H1 (cell line): ENCODE measurements at regions not wholly inside any gene's neighbourhood (a gene's known extent, or its start where the extent isn't known, plus 50 kb on each side); places are given as distances from the start of the nearest gene placed in this dataset.

Experiments
- CTCF ChIA-PET: fragments of 300-600 bp; sonication (Branson Sonifier 250); formaldehyde crosslinking; loops from one replicate; lab custom pipeline; 2021; ENCODE audit not compliant: partially characterized antibody; lab: Charles Lee
- POLR2A ChIA-PET: fragments of 300-600 bp; sonication (Branson Sonifier 250); formaldehyde crosslinking; loops from one replicate; lab custom pipeline; 2021; ENCODE audit warnings: inconsistent platforms; ENCODE audit not compliant: partially characterized antibody; lab: Charles Lee
- DNase-seq, 2 experiments: peaks; one replicate each; pipeline versions ENCODE4 v3.0.0 to v3.0.0-alpha.2; 2010 to 2022; ENCODE audit warnings: low spot score in 2 of 2, low read depth in 1 of 2, mixed read lengths in 1 of 2
- FAIRE-seq: peaks from 2 replicates; lab custom pipeline; 2011; peaks lifted over from hg19 to GRCh38; lab: Jason Lieb, UNC
- H2AFZ ChIP-seq: 2 replicates; pipeline ENCODE4 v1.8.1; 2012; ENCODE audit warnings: low read length, inconsistent platforms
- H2AK5ac ChIP-seq: 2 replicates; pipeline ENCODE4 v1.6.1; 2013; ENCODE audit warnings: low read depth, low read length
- H2BK120ac ChIP-seq: replicated peaks from 2 replicates; pipeline ENCODE3; 2013; ENCODE audit warnings: low read depth, low read length, inconsistent platforms
- H2BK12ac ChIP-seq: 2 replicates; pipeline ENCODE4 v1.6.1; 2013; ENCODE audit warnings: low read depth, low read length
- H2BK15ac ChIP-seq: 2 replicates; pipeline ENCODE4 v1.6.1; 2013; ENCODE audit warnings: low read length
- H2BK20ac ChIP-seq: 2 replicates; pipeline ENCODE4 v1.6.1; 2013; ENCODE audit warnings: low read length
- H2BK5ac ChIP-seq: 2 replicates; pipeline ENCODE4 v1.6.1; 2013; ENCODE audit warnings: low read depth, low read length
- H3K14ac ChIP-seq: 2 replicates; pipeline ENCODE4 v1.6.1; 2013; ENCODE audit warnings: inconsistent platforms; ENCODE audit not compliant: insufficient read length
- H3K18ac ChIP-seq: 2 replicates; pipeline ENCODE4 v1.6.1; 2013; ENCODE audit warnings: low read length; ENCODE audit errors: extremely low read depth
- H3K23ac ChIP-seq: 2 replicates; pipeline ENCODE4 v1.6.1; 2013; ENCODE audit warnings: inconsistent platforms; ENCODE audit not compliant: insufficient read length
- H3K23me2 ChIP-seq: 2 replicates; pipeline ENCODE4 v1.6.1; 2013; ENCODE audit warnings: low read depth, low read length
- H3K27ac ChIP-seq: 2 replicates; pipeline ENCODE4 v1.6.1; 2011; ENCODE audit warnings: low read depth, low read length, inconsistent platforms
- H3K27me3 ChIP-seq, 4 experiments: replicated peaks in 1 of 4; 1 replicate in 1 of 4; 2 replicates in 3 of 4; pipeline versions ENCODE4 v1.6.1 to v1.8.1; 2011 to 2013; ENCODE audit warnings: low read length in 3 of 4, mild to moderate bottlenecking in 3 of 4, inconsistent platforms in 2 of 4, mixed read lengths in 2 of 4, moderate library complexity in 1 of 4; ENCODE audit not compliant: control insufficient read depth in 3 of 4, insufficient read depth in 3 of 4; ENCODE audit errors: extremely low read depth in 1 of 4
- H3K36me3 ChIP-seq, 4 experiments: 2 replicates each; pipeline versions ENCODE4 v1.6.1 to v1.8.1; 2011 to 2013; ENCODE audit warnings: mild to moderate bottlenecking in 4 of 4, low read length in 3 of 4, moderate library complexity in 2 of 4, control low read depth in 1 of 4, inconsistent platforms in 1 of 4; ENCODE audit not compliant: insufficient read depth in 4 of 4, control insufficient read depth in 2 of 4
- H3K4ac ChIP-seq: replicated peaks from 2 replicates; pipeline ENCODE3; 2013; ENCODE audit warnings: low read length, low read depth, mixed read lengths, inconsistent platforms; ENCODE audit not compliant: insufficient read length
- H3K4me1 ChIP-seq, 4 experiments: replicated peaks in 1 of 4; 1 replicate in 1 of 4; 2 replicates in 3 of 4; pipeline versions ENCODE4 v1.6.1 to v1.8.1; 2011 to 2013; ENCODE audit warnings: low read length in 3 of 4, inconsistent platforms in 2 of 4, mixed read lengths in 1 of 4; ENCODE audit not compliant: insufficient read depth in 4 of 4, control insufficient read depth in 3 of 4
- H3K4me2 ChIP-seq, 2 experiments: 2 replicates each; pipeline versions ENCODE4 v1.6.1 to v1.8.1; 2011 to 2013; ENCODE audit warnings: low read depth in 2 of 2, low read length in 2 of 2, control low read depth in 1 of 2, inconsistent platforms in 1 of 2, mild to moderate bottlenecking in 1 of 2; ENCODE audit not compliant: insufficient read depth in 1 of 2
- H3K4me3 ChIP-seq, 4 experiments: fragments of 200-600, 300-600 bp in 1 of 4; sonication (generic), shearing (Covaris generic), sonication (Bioruptor Twin) in 1 of 4; 2 replicates each; pipeline versions ENCODE4 v1.5.1 to v1.8.1; 2011 to 2016; ENCODE audit warnings: low read length in 4 of 4, low read depth in 3 of 4, control low read depth in 2 of 4, inconsistent platforms in 2 of 4, mild to moderate bottlenecking in 2 of 4, mixed read lengths in 1 of 4, moderate library complexity in 1 of 4; ENCODE audit not compliant: insufficient read depth in 2 of 4; ENCODE audit errors: extremely low read depth in 1 of 4
- H3K56ac ChIP-seq: replicated peaks from 2 replicates; pipeline ENCODE3; 2013; ENCODE audit warnings: low read depth, mild to moderate bottlenecking, mixed read lengths, low read length, inconsistent platforms; ENCODE audit not compliant: insufficient read length
- H3K79me1 ChIP-seq: 2 replicates; pipeline ENCODE4 v1.6.1; 2013; ENCODE audit warnings: low read depth, low read length, control low read depth
- H3K79me2 ChIP-seq, 2 experiments: 2 replicates each; pipeline versions ENCODE4 v1.6.1 to v1.8.1; 2012 to 2013; ENCODE audit warnings: low read length in 2 of 2, mild to moderate bottlenecking in 2 of 2, inconsistent platforms in 1 of 2; ENCODE audit not compliant: insufficient read depth in 2 of 2, control insufficient read depth in 1 of 2
- H3K9ac ChIP-seq, 4 experiments: replicated peaks in 1 of 4; 1 replicate in 1 of 4; 2 replicates in 3 of 4; pipeline versions ENCODE4 v1.6.1 to v1.8.1; 2011 to 2013; ENCODE audit warnings: low read depth in 3 of 4, low read length in 3 of 4, control low read depth in 2 of 4, mild to moderate bottlenecking in 2 of 4, moderate library complexity in 2 of 4, inconsistent platforms in 1 of 4; ENCODE audit errors: extremely low read depth in 1 of 4
- H3K9me3 ChIP-seq, 2 experiments: 2 replicates each; pipeline versions ENCODE4 v1.6.1 to v1.8.1; 2012 to 2013; ENCODE audit warnings: mild to moderate bottlenecking in 2 of 2, moderate library complexity in 2 of 2, control low read depth in 1 of 2, inconsistent platforms in 1 of 2, low read depth in 1 of 2, low read length in 1 of 2, mixed read lengths in 1 of 2; ENCODE audit not compliant: insufficient read depth in 2 of 2
- H4K20me1 ChIP-seq, 2 experiments: replicated peaks in 1 of 2; 2 replicates each; pipeline versions ENCODE3 to v1.8.1; 2011 to 2013; ENCODE audit warnings: inconsistent platforms in 2 of 2, low read length in 2 of 2, mild to moderate bottlenecking in 1 of 2; ENCODE audit not compliant: insufficient read depth in 2 of 2, control insufficient read depth in 1 of 2
- H4K5ac ChIP-seq: 2 replicates; pipeline ENCODE4 v1.6.1; 2013; ENCODE audit warnings: low read length, low read depth, mixed read lengths, inconsistent platforms; ENCODE audit not compliant: insufficient read length
- H4K8ac ChIP-seq: 2 replicates; pipeline ENCODE4 v1.8.0; 2013; ENCODE audit warnings: mild to moderate bottlenecking, moderate library complexity, low read length, inconsistent platforms; ENCODE audit not compliant: insufficient read depth; ENCODE audit errors: extremely low read depth
- H4K91ac ChIP-seq: replicated peaks from 2 replicates; pipeline ENCODE3; 2013; ENCODE audit warnings: low read length, mixed read lengths, inconsistent platforms; ENCODE audit not compliant: insufficient read length
- GTF2F1 ChIP-seq: IDR thresholded peaks from 2 replicates; pipeline ENCODE4 v1.6.1; 2012; ENCODE audit warnings: low read depth, low read length, improper control_type of control experiment, borderline replicate concordance
- WGBS, 2 experiments: shearing (Covaris generic) in 1 of 2; methylation state at CpG; one replicate each; pipeline versions ENCODE4 v1.1.6 to v1.1.7; 2013 to 2015; ENCODE audit warnings: low lambda C conversion rate in 2 of 2, mixed read lengths in 2 of 2, inconsistent platforms in 1 of 2, low coverage in 1 of 2, missing lambda C conversion rate in 1 of 2; ENCODE audit not compliant: insufficient replicate concordance in 2 of 2, insufficient coverage in 1 of 2, insufficient read length in 1 of 2; ENCODE audit errors: extremely low coverage in 1 of 2, missing lambda C conversion rate in 1 of 2; 5-methylcytosine and 5-hydroxymethylcytosine counted together

DNA sequence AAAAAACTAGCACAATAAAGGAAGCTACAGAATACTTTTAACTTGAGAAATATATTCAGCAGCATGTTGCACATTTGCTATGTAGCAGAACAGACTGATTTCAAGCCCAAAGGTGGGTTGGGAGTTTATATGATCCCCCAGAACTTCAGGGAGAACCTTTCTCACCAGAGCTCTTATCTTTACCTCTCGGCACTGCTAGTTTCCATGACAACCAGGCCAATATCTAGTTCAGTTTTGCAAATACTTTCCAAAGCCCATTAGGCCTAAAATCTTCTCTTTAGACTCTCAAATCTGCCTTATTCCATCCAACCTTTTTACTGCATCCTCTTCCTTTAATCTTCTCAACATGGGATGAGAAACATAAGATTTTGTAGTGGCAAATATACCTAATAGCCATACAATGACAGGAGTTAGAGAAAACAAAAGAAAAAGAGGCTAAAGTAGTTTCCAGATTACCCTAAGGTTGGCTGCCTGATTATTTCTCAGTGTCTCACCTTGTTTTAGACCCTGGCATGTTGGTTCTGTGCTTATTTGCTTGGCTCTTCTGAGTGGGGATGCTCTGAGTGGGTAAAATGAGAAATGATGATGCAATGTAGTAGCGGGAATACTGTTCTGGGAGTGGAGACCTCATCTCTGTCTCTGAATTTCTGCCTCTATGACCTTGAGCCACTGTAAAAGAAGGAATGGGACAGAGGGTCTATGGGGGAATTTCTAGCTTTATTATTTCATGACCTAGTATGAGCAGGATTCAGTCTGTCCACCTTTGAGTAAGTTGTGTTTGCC lies 427.6 kb upstream of the STXBP6 start:
- Histone ChIP-seq H4K91ac (no peak overlapping the region), H3K4me2 (no peak overlapping the region), H3K36me3 (no peaks in the 10 kb centered on the region), H3K14ac (no peak overlapping the region), H2BK15ac (no peak overlapping the region), H3K79me2 (no peaks in the 10 kb centered on the region), H2BK120ac (no peak overlapping the region), H3K4me1 (no peaks in the 10 kb centered on the region), H3K79me1 (no peaks in the 10 kb centered on the region), H4K20me1 (no peaks in the 10 kb centered on the region), H3K23ac (no peak overlapping the region), H3K27ac (no peak overlapping the region), H2BK20ac (no peak overlapping the region), H2BK5ac (no peak overlapping the region), H3K18ac (no peak overlapping the region), H3K9ac (no peak overlapping the region), H3K27me3 (no peaks in the 10 kb centered on the region), H3K9me3 (no peaks in the 10 kb centered on the region), H3K4ac (no peak overlapping the region), H4K5ac (no peak overlapping the region), H4K8ac (no peak overlapping the region), H2BK12ac (no peak overlapping the region), H2AFZ (no peak overlapping the region), H3K56ac (no peak overlapping the region), H2AK5ac (no peak overlapping the region), H3K23me2 (no peaks in the 10 kb centered on the region), H3K4me3 (no peak overlapping the region)
- WGBS, 2 experiments: 83% methylated on average over 2 of the region's 2 CpGs; no CpG with 5 or more reads in 1 of the 2 experiments
- ChIA-PET POLR2A (no interaction called here), CTCF (interaction anchor here (2.6 kb wide), 1 partner anchor 60 kb away, joined by 8 read pairs; no protein-coding TSS in a partner anchor)
- no peak for FAIRE-seq
- no peak for DNase-seq
- TF ChIP-seq GTF2F1: no peak
